ENCODE measurements at regions not wholly inside any gene's neighbourhood (a gene's known extent, or its start where the extent isn't known, plus 50 kb on each side); places are given as distances from the start of the nearest gene placed in this dataset.

- Histone ChIP-seq H3K79me2 (replicated peaks; ENCODE audit: insufficient read depth) (no peaks in the 10 kb centered on the region), H3K4me1 (ENCODE audit: insufficient read depth) (no peaks in the 10 kb centered on the region; the same call in 1 of the 2 replicates), H2AFZ (no peak overlapping the region), H3K27me3 (ENCODE audit: insufficient read depth) (no peaks in the 10 kb centered on the region), H3K9me2 (ENCODE audit: insufficient read depth) (0 out of 2 replicates have a peak, but pooled peaks cover 3% of the 10 kb centered on the region), H3K4me2 (no peak overlapping the region), H3K4me3 (no peak overlapping the region), H3F3A (replicated peaks; ENCODE audit: low read depth) (no peaks in the 10 kb centered on the region), H3K27ac (ENCODE audit: low read depth) (no peak overlapping the region), H3K36me3 (ENCODE audit: insufficient read depth) (no peaks in the 10 kb centered on the region), H4K20me1 (replicated peaks; ENCODE audit: insufficient read depth) (no peaks in the 10 kb centered on the region)
- H3K27ac Mint-ChIP-seq = no peak overlapping the region
- H3K4me1 Mint-ChIP-seq = peaks cover 14% of the 10 kb centered on the region
- no peaks in the 10 kb centered on the region for H3K36me3 Mint-ChIP-seq (ENCODE audit: low read depth)
- no peaks in the 10 kb centered on the region; the same call in 2 of the 3 replicates for H3K9me3 Mint-ChIP-seq
- no peak overlapping the region for H3K4me3 Mint-ChIP-seq
- no peak for TF ChIP-seq EZH2 (IDR thresholded peaks at IDR 0.05; ENCODE audit: low read depth, unreplicated experiment)
- no peak for TF ChIP-seq CREB1 (CRISPR knock-in tag; IDR thresholded peaks at IDR 0.05; ENCODE audit: low read depth)
- TF ChIP-seq, protein P1, sequence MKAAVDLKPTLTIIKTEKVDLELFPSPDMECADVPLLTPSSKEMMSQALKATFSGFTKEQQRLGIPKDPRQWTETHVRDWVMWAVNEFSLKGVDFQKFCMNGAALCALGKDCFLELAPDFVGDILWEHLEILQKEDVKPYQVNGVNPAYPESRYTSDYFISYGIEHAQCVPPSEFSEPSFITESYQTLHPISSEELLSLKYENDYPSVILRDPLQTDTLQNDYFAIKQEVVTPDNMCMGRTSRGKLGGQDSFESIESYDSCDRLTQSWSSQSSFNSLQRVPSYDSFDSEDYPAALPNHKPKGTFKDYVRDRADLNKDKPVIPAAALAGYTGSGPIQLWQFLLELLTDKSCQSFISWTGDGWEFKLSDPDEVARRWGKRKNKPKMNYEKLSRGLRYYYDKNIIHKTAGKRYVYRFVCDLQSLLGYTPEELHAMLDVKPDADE (IDR thresholded peaks at IDR 0.05) = no peak
- TF ChIP-seq, protein P2, sequence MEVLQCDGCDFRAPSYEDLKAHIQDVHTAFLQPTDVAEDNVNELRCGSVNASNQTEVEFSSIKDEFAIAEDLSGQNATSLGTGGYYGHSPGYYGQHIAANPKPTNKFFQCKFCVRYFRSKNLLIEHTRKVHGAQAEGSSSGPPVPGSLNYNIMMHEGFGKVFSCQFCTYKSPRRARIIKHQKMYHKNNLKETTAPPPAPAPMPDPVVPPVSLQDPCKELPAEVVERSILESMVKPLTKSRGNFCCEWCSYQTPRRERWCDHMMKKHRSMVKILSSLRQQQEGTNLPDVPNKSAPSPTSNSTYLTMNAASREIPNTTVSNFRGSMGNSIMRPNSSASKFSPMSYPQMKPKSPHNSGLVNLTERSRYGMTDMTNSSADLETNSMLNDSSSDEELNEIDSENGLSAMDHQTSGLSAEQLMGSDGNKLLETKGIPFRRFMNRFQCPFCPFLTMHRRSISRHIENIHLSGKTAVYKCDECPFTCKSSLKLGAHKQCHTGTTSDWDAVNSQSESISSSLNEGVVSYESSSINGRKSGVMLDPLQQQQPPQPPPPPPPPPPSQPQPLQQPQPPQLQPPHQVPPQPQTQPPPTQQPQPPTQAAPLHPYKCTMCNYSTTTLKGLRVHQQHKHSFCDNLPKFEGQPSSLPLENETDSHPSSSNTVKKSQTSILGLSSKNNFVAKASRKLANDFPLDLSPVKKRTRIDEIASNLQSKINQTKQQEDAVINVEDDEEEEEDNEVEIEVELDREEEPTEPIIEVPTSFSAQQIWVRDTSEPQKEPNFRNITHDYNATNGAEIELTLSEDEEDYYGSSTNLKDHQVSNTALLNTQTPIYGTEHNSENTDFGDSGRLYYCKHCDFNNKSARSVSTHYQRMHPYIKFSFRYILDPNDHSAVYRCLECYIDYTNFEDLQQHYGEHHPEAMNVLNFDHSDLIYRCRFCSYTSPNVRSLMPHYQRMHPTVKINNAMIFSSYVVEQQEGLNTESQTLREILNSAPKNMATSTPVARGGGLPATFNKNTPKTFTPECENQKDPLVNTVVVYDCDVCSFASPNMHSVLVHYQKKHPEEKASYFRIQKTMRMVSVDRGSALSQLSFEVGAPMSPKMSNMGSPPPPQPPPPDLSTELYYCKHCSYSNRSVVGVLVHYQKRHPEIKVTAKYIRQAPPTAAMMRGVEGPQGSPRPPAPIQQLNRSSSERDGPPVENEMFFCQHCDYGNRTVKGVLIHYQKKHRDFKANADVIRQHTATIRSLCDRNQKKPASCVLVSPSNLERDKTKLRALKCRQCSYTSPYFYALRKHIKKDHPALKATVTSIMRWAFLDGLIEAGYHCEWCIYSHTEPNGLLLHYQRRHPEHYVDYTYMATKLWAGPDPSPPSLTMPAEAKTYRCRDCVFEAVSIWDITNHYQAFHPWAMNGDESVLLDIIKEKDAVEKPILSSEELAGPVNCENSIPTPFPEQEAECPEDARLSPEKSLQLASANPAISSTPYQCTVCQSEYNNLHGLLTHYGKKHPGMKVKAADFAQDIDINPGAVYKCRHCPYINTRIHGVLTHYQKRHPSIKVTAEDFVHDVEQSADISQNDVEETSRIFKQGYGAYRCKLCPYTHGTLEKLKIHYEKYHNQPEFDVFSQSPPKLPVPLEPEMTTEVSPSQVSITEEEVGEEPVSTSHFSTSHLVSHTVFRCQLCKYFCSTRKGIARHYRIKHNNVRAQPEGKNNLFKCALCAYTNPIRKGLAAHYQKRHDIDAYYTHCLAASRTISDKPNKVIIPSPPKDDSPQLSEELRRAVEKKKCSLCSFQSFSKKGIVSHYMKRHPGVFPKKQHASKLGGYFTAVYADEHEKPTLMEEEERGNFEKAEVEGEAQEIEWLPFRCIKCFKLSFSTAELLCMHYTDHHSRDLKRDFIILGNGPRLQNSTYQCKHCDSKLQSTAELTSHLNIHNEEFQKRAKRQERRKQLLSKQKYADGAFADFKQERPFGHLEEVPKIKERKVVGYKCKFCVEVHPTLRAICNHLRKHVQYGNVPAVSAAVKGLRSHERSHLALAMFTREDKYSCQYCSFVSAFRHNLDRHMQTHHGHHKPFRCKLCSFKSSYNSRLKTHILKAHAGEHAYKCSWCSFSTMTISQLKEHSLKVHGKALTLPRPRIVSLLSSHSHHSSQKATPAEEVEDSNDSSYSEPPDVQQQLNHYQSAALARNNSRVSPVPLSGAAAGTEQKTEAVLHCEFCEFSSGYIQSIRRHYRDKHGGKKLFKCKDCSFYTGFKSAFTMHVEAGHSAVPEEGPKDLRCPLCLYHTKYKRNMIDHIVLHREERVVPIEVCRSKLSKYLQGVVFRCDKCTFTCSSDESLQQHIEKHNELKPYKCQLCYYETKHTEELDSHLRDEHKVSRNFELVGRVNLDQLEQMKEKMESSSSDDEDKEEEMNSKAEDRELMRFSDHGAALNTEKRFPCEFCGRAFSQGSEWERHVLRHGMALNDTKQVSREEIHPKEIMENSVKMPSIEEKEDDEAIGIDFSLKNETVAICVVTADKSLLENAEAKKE (CRISPR knock-in tag; IDR thresholded peaks at IDR 0.05) = no peak
- TF ChIP-seq JUNB (IDR thresholded peaks at IDR 0.05; ENCODE audit: unreplicated experiment) = no peak
- TF ChIP-seq POLR2AphosphoS5 (IDR thresholded peaks at IDR 0.05; ENCODE audit: low read depth) = no peak
- no peak for TF ChIP-seq REST (IDR thresholded peaks at IDR 0.05; ENCODE audit: unreplicated experiment)
- no peak for TF ChIP-seq CTCF (conservative IDR thresholded peaks at IDR 0.05; ENCODE audit: low read depth in 2 of 2)
- TF ChIP-seq NANOG (IDR thresholded peaks at IDR 0.05; ENCODE audit: borderline replicate concordance) = no peak
- TF ChIP-seq ZNF331 (CRISPR knock-in tag; IDR thresholded peaks at IDR 0.05; ENCODE audit: low read depth) = no peak
- TF ChIP-seq ZNF114 (CRISPR knock-in tag; IDR thresholded peaks at IDR 0.05) = no peak
- no peak for TF ChIP-seq EZH2phosphoT487 (IDR thresholded peaks at IDR 0.05; ENCODE audit: unreplicated experiment)
- TF ChIP-seq STAT1 (IDR thresholded peaks at IDR 0.05; ENCODE audit: unreplicated experiment) = no peak
- no peak for ATAC-seq
- H3K27me3 Mint-ChIP-seq (ENCODE audit: insufficient read depth, low read depth, poor library complexity) = peaks cover 2% of the 10 kb centered on the region
- DNase-seq (ENCODE audit: low spot score) = no peak
These were observed 89.9 kb upstream of the PTCH1 start for GRCh38 chr9:95606489-95607350.

Data from GM23338 (cell line).